LNCAP (cell line): ENCODE measurements at regions not wholly inside any gene's neighbourhood (a gene's known extent, or its start where the extent isn't known, plus 50 kb on each side); places are given as distances from the start of the nearest gene placed in this dataset.

Experiments used
- CTCF ChIP-seq: fragments of 450-650 bp; IDR thresholded peaks from 2 replicates; pipeline ENCODE4 v1.5.1; 2017; ENCODE audit warnings: mild to moderate bottlenecking

DNA sequence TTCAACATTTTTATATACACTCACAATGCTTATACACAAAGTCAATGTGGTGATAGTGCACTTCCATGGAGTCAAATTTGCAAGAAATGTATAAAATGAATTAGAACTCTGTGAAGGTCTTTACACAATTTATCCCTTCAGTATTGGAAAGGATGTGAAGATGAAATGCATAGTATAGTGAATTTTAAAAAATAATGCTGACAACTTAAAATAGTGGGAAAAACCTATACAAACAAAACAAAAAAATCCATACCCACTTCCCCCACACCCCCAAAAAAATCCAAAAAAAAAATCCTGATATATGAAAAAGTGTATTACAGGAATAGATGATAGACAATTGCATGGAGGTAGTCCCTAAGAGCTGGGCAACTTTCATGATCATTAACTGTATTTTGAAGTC is 165.3 kb downstream of the HLX start:
- TF ChIP-seq CTCF = no peak

- no peak for TF ChIP-seq CTCF
Observed at GRCh38 chr1:221045151-221045550, 165.9 kb downstream of the HLX start.

DNA sequence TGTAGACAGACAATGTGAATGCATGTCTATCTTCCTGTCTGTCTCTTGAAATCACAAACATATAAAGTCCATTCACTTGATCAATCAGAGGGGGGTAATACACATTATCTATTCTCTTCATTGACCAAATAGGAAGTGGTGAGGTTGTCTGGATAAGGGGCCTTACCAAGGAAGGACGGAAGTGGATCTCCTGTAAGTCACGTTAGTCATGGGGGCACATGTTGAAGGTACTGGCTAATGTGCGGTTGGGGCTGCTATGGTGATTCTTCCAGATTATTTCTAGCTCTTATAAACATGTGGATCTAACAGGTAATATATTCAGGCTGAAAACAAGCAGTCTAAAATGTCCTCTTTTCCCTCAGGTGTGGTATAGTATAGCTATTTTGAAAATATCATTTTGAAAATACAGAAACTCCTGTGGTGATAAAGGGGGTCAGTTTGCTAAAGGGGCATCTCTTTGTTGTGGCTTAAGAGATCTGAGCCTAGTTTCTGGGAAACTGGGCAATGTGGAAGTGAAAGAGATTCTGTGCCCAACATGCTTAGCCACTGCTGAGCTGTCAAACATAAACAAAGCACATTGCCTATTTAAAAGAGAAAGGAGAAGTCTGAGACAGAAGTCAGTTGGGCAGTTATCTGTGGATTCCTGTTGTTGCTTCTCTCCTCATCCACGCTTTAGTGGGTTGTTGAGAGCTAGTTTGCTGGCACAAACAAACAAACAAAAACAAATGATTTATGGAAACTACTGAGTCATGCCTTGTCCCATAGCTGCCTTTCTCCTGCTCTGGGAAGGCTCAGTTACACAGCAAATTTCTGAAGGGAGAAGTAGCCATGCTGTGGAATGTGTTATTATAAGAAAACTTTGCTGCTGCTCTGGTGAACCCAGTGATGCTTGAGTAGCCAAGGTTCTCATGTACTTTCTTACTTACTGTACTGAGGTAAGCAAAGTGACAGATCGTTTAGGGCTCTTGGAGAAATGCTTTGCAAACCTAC is 166.9 kb downstream of the HLX start:
- no peak for TF ChIP-seq CTCF

- no peak for TF ChIP-seq CTCF
Observed at GRCh38 chr1:221053889-221054288, 174.6 kb downstream of the HLX start.

- TF ChIP-seq CTCF = no peak
Observed at GRCh38 chr1:221059506-221059905, 180.3 kb downstream of the HLX start.

DNA sequence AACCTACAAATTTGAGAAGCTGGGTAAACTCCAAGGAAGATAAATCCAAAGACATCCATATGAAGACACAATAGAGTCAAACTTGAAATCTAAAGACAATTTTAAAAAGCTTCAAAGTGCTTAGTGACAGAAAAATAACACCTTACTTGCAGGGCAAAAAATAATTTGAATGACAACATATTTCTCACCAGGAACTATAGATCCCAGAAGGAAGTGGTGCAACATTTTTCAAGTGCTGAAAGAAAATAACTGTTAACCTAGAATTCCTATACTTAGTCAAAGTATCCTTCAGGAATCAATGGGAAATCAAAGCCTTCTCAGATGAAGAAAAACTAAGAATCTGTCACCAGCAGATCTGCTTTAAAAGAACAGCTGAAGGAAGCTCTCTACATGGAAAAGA is 184.4 kb downstream of the HLX start:
- TF ChIP-seq CTCF = no peak

DNA sequence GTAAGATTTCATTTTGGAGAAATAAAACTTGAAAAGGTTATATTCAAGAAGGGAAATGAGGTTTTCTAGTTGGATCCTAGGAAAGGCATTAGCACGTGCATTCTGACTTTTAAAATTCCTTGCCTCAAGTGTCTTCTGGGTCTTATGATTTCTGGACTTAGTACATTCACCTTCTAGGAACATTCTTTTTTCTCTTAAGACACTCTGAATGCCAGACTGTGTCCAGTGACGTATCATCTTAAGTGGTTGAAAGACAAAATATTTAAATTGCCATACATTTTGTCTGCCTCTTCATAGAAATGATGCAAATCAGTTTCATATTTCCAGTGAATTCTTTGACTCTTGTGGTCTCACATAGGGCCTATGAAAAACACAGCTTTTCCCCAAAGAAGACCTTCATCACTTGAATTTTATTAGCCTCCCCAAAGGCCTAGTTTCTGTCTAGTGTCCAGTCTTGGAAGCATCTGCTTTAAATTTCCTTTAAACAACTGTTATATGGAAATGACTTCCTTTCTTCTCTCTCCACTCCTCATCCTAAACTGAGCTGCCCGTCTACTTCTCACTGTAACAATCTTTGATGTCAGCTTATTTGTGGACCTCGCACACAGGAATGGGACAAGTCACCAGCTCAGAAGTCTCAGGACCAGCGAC is 187.2 kb downstream of the HLX start:
- no peak for TF ChIP-seq CTCF
